HG03039 (cell line): ENCODE measurements at regions not wholly inside any gene's neighbourhood (a gene's known extent, or its start where the extent isn't known, plus 50 kb on each side); places are given as distances from the start of the nearest gene placed in this dataset.

Experiments
- ATAC-seq: cut with Tn5 transposase; IDR thresholded peaks from one replicate; pipeline ENCODE4 v1.9.1; 2021; ENCODE audit warnings: mild to moderate bottlenecking, moderate library complexity; ENCODE audit not compliant: unreplicated experiment

- no peak for ATAC-seq
Observed at GRCh38 chr13:60642552-60642951, 245.5 kb downstream of the TDRD3 start.

- ATAC-seq, result no peak
Observed at GRCh38 chr13:60629158-60629557, 232.1 kb downstream of the TDRD3 start.

GRCh38 chr13:60627071-60627686 lies 230.2 kb downstream of the TDRD3 start:
- peak; percentile 85 for ATAC-seq
